Astrocyte of the cerebellum (primary cell): ENCODE measurements at regions not wholly inside any gene's neighbourhood (a gene's known extent, or its start where the extent isn't known, plus 50 kb on each side); places are given as distances from the start of the nearest gene placed in this dataset.

Source experiments
- DNase-seq: peaks from one replicate; pipeline ENCODE4 v3.0.0-alpha.2; 2011; ENCODE audit warnings: low read depth
- H3K4me3 ChIP-seq: 2 replicates; pipeline ENCODE4 v1.5.1; 2011; ENCODE audit warnings: mild to moderate bottlenecking, low read depth, low read length, moderate library complexity
- in situ Hi-C: cut with HindIII; loops from 2 replicates; pipeline ENCODE4 v1.10.0; 2017; ENCODE audit warnings: low sequenced_read_pairs
- TF ChIP-seq, protein P1 (sequence below): IDR thresholded peaks from 2 replicates; pipeline ENCODE4 v1.5.1; 2012; ENCODE audit warnings: low read length, low read depth, moderate library complexity, mild to moderate bottlenecking; ENCODE audit errors: missing control alignments

DNA sequence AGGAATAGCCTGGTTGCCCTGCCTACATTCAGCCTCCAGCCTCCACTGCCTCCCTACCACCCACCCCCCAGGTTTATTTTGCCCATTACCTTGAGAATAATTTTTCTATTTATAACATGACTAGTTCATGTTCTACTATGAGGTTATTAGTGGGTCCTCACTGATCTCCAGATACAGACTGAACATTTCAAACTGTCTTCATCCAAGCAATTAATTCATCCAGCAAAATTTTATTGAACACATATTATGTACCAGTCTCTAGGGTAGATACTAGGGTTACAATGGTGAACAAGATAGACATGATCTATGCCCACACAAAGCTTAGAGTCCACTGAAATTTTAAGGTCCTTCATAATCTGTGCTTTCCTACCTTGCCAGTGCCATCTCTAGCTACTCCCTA lies 51.6 kb upstream of the FHIP2A start:
- H3K4me3 ChIP-seq, result no peak overlapping the region
- in situ Hi-C loops, result no loop called here
- TF ChIP-seq, protein P1, sequence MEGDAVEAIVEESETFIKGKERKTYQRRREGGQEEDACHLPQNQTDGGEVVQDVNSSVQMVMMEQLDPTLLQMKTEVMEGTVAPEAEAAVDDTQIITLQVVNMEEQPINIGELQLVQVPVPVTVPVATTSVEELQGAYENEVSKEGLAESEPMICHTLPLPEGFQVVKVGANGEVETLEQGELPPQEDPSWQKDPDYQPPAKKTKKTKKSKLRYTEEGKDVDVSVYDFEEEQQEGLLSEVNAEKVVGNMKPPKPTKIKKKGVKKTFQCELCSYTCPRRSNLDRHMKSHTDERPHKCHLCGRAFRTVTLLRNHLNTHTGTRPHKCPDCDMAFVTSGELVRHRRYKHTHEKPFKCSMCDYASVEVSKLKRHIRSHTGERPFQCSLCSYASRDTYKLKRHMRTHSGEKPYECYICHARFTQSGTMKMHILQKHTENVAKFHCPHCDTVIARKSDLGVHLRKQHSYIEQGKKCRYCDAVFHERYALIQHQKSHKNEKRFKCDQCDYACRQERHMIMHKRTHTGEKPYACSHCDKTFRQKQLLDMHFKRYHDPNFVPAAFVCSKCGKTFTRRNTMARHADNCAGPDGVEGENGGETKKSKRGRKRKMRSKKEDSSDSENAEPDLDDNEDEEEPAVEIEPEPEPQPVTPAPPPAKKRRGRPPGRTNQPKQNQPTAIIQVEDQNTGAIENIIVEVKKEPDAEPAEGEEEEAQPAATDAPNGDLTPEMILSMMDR, result no peak
- DNase-seq, result no peak

DNA sequence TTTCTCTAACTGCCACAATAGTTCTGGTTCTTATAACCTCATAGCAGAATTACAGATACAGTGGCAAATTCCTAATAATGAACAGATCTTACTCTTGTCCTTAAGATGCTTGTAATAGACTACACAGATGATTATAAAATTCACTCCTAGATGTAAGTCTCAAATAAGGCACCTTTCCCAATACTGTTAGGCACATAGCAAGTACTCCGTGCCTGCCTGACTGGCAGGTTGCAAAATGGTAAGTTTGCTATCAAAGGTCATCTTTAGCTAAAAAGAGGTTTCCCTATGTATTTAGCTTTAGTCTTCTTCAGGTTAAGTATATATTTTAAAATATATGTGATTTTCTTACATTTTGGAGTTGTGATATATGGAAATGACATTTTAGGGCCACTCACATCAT lies 50.4 kb upstream of the FHIP2A start:
- TF ChIP-seq, protein P1, result no peak
- in situ Hi-C loops, result no loop called here
- DNase-seq, result no peak
- no peak overlapping the region for H3K4me3 ChIP-seq

DNA sequence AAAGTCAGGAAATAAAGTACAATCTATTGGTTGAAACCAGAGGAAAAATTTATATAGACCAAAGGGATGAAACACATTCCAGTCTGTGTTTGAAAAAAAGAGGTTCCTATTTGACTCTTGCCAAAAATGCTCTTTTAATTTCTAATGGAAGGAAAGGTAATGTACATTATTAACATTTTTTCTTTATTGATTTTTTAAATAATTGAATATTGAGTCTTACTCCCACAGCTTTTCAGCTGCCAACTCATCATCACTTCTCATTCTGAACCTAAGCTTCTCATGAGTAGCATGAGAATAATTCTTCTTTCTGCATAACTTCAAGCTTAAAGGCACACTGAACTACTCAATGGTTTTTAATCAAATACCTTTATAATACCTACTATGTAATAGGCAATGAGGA lies 49.8 kb upstream of the FHIP2A start:
- no peak for DNase-seq
- in situ Hi-C loops, result no loop called here
- TF ChIP-seq, protein P1, result no peak
- H3K4me3 ChIP-seq, result no peak overlapping the region
